ENCODE measurements at regions not wholly inside any gene's neighbourhood (a gene's known extent, or its start where the extent isn't known, plus 50 kb on each side); places are given as distances from the start of the nearest gene placed in this dataset.

GRCh38 chr5:114097570-114097969 lies 264.3 kb upstream of the KCNN2 start:
- TF ChIP-seq EZH2 (IDR thresholded peaks at IDR 0.05; ENCODE audit: borderline replicate concordance, insufficient read depth, low read depth, low read length, poor library complexity, severe bottlenecking) (no peak), CTCF (IDR thresholded peaks at IDR 0.05) (no peak)

Data from B cell (primary cell).